Upper lobe of left lung (tissue), 4 donors: ENCODE measurements at regions not wholly inside any gene's neighbourhood (a gene's known extent, or its start where the extent isn't known, plus 50 kb on each side); places are given as distances from the start of the nearest gene placed in this dataset.

Source experiments
- CTCF ChIP-seq, 6 experiments: fragments of 450-650 bp in 4 of 6; fragments of 200-600 bp in 2 of 6; sonication (generic) in 2 of 6; IDR thresholded peaks; one replicate each; pipeline ENCODE4 v1.5.1; 2016 to 2019; ENCODE audit warnings: antibody characterized with exemption in 6 of 6
- EP300 ChIP-seq, 4 donors: sonication (generic); formaldehyde crosslinking; IDR thresholded peaks; one replicate each; pipeline ENCODE4 v1.5.1; 2017; ENCODE audit warnings: antibody characterized with exemption in 4 of 4, control low read depth in 2 of 4
- POLR2A ChIP-seq, 4 donors: fragments of 450-650 bp; IDR thresholded peaks; one replicate each; pipeline ENCODE4 v1.5.1; 2016 to 2017; ENCODE audit warnings: antibody characterized with exemption in 4 of 4, mild to moderate bottlenecking in 2 of 4

- TF ChIP-seq POLR2A (IDR thresholded peaks at IDR 0.05), result no peak
- no peak for TF ChIP-seq CTCF (IDR thresholded peaks at IDR 0.05)
- no peak for TF ChIP-seq EP300 (IDR thresholded peaks at IDR 0.05)
Observed at GRCh38 chr10:18866852-18867251, 181.7 kb upstream of the MALRD1 start.
